ENCODE measurements at regions not wholly inside any gene's neighbourhood (a gene's known extent, or its start where the extent isn't known, plus 50 kb on each side); places are given as distances from the start of the nearest gene placed in this dataset.

DNA sequence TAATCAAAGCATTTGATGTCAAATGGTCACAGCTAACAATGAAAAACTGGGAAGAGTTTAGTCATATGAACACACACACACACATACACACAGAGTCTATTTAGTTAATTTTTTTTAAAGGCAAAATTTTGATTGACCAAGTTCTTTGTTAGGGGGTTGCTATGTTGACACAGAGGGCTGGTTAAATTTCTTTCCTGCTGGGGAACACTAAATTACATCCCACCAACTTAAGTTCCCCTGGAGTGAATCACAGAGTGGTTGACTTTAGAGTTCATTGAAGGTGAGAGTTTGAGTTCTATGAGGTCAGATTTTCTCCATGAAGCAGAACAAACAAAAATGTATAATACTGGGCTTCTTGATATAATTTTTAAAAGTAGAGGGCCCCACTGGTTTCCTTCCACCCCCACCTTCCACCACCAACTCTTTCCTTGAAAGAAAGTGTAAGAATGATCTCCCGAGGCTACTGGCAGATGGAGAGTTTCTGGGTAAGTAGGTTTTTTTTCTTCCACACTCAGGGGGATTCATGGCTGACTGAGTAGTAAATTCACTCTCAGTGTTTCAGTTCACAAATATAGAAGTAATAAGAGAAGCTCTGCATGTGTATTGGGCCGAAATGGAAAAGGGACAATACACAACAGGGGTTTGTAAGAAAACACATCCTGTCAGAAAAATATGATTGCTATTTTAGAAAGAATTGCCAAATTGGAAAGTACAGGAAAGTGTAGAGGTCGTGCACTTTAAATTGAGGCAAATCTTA lies 917.0 kb upstream of the LCORL start:
- no peak for ATAC-seq
- no peak for DNase-seq
- intact Hi-C loops (cut with DNase I) = no loop called here

- DNase-seq = no peak
- ATAC-seq = no peak
- intact Hi-C loops (cut with DNase I) = no loop called here
These were observed 916.2 kb upstream of the LCORL start for GRCh38 chr4:18937746-18938145.

DNA sequence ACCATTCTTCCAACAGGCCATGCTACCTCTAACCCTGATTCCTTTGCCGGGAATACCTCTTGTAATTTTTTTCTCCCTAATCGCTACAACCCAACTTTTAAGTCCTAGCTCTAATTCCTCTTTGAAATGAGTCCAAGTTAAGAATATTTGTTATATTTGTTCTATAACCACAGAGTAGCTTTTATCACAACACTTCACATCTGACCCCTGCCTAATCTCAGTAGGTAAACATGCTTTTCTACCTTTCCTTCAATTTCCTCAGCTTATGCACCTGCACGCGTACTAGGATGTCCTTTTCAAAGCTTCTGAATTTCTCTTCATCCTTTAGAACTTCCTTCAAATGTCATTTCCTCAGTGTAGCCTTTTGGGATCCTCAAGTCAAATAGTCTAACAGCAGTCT lies 915.5 kb upstream of the LCORL start:
- intact Hi-C loops (cut with DNase I) = no loop called here
- ATAC-seq = no peak
- DNase-seq = no peak

DNA sequence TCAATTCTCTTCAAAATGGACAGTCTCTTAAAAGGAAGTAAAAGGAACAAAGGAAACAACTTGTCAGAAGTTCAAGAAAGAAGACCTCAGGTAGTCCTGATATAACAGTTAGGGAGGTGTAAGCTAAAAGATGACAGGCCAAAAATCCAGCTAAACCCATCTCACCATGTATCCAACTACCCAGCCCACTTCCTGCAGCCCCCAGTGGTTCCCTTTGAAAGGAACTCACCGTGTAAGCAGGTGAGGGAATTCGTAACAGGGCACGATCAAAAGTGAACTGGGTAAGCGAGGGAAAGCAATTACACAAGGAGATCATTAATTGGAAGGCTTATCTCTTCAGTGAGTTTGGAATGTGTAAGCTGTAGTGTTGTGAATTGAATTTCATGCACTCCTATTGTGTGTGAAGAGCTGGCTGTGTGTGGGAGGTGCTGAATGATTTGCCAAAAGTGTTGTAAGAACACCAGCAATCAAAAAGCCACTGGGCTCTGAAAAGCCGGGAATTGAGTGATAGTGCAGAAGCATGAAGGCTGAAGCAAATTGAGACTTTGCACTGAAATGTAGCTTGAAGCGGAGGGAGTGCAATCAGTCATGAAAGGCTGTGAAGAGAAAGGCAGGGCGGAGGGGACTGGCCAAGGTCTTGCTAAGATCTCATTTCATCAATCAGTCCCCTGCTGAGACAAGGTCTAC lies 914.2 kb upstream of the LCORL start:
- ATAC-seq (no peak), DNase-seq (no peak)
- intact Hi-C loops (cut with DNase I) = loop anchor here in 1 of 2 donors (2.0 kb wide), 1 partner anchor 245 kb away; no protein-coding TSS in a partner anchor

DNA sequence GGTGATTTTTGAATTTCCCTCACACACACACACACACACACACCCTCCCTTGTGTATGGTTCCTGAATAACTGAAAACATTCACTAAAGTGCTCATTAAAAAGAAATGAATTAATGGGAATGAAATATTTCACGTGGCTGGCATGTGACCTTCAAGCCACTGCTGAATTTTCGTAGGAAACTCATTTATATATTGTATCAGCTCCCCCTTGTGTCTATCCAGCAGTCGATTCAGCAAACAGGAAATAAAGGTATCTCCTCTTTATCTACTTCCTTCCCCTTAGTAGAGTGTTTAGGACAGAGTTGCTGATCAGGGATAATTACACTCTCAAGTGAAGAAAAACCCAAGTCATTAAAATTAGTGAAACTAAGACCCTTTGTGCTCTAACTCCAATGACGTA lies 912.6 kb upstream of the LCORL start:
- no peak for DNase-seq
- intact Hi-C loops (cut with DNase I) = loop anchor here in 1 of 2 donors (2.0 kb wide), 1 partner anchor 243 kb away; no protein-coding TSS in a partner anchor
- peak in 1 of 2 donors; percentile 47 for ATAC-seq

DNA sequence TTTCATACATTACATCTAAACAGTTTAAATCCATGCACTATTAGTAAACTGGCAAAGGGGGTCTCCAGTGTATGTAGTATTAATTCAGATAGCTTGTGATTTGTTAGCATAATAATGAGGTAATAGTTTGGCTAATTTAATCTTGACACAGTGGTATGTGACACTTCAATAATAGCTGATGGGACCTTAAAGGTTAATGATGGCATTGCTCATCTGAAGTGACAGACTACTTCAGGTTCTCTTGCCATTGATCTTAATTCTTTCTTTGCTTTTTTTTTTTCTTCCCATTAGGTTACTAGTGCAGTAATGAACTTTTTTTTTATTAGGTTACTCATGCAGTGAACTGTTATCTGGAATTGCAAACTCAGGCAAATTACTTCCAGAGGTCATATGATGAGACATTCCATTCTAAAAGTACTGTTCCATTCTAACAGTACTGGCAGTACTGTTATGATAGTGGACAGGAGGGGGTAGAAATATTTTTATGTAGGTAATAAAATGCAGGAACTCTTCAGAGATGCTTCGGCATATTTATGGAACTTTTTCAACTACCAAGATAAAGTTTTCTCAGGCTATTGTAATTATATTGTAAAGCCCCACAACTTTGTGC lies 911.3 kb upstream of the LCORL start:
- ATAC-seq (peak in 1 of 2 donors; percentile 41), DNase-seq (no peak)
- intact Hi-C loops (cut with DNase I) = no loop called here

GRCh38 chr4:18931643-18932377 lies 910.3 kb upstream of the LCORL start:
- DNase-seq (no peak), ATAC-seq (no peak)
- intact Hi-C loops (cut with DNase I) = no loop called here

- no peak for DNase-seq
- no peak for ATAC-seq
- intact Hi-C loops (cut with DNase I) = no loop called here
These were observed 908.9 kb upstream of the LCORL start for GRCh38 chr4:18930487-18930886.

DNA sequence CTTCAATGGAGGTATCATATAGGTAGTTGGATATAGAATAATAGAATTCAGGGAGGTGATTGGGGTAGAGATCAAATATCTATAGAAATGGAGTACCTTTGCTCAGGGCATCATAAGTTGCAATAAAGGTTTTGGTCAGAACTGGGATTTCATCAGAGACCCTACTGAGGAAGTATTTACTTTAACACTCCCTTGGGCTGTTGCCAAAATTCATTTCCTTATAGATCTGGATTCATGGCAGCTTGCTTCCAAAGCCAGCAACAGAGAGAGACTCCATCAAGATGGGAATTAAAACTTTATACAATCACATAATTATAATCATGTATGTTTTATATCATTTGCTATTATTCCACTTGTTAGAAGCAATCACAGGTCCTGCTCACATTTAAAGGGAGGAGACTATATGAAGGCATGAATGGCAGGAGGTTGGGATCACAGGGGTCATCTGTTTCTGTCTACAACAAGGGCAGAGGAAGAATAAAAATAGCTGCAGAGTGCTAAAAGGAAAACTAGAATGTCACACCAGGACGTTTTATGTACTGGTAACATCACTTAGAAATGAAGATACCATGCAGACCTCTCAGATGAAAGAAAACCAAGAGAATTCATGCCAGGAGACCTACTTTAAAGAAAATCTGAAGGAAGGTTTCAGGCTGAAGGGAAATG lies 902.1 kb upstream of the LCORL start:
- DNase-seq (no peak), ATAC-seq (peak in 1 of 2 donors; percentile 73)
- intact Hi-C loops (cut with DNase I) = no loop called here

DNA sequence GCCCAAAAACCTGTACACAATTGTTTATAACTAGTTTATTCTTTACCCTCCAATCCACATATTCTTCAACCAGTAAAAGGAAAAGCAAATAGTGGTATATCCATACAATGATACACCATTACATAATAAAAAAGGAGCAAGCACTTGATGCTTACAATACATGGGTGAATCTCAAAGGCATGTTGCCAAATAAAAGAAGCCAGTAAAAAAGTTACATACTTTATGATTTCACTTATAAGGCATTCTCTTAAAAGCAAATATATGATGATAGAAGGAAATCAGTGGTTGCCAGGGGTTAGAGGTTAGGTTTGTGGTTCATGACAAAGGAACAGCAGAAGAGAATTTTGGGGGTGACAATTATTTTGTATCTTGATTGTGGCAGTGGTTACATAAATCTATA lies 896.1 kb upstream of the LCORL start:
- ATAC-seq (no peak), DNase-seq (no peak)
- intact Hi-C loops (cut with DNase I) = no loop called here

DNA sequence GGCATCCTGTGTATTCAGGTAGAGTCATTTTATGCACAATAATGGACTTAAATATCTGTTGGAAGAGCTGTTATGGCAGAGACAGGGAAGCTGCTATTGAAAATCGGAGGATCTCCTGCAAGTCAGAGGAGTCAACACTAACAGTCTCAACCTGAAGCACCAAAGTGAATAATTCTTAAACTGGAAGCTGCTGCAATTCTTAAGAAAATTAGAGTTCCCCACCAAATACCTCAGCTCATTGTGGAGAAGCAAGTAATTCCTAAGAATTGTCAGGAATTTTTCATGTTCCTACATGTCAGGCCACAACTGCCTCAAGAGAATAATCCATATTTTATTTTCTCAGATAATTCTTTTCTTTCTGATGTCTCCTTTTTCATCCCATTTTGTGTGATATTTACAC lies 892.6 kb upstream of the LCORL start:
- DNase-seq (no peak), ATAC-seq (no peak)
- intact Hi-C loops (cut with DNase I) = no loop called here

DNA sequence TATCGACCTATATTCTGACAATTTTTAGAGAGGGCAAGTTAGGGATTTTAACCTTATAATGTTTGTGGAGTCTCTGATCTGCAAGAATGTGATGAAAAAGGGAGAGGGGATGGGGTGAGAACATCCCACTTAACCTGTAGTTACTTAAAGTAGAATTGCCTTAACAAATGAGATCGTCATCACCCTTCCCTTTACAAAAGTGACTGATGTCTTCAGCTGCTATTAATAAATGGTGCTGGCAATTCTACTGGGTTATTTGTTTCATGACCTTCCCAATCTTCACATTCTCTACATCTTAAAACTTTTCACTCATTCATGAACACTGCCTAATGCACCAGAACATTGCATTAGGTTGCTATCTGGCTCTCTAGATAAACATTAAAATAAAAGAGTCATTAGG lies 873.4 kb upstream of the LCORL start:
- ATAC-seq (no peak), DNase-seq (no peak)
- intact Hi-C loops (cut with DNase I) = no loop called here

DNA sequence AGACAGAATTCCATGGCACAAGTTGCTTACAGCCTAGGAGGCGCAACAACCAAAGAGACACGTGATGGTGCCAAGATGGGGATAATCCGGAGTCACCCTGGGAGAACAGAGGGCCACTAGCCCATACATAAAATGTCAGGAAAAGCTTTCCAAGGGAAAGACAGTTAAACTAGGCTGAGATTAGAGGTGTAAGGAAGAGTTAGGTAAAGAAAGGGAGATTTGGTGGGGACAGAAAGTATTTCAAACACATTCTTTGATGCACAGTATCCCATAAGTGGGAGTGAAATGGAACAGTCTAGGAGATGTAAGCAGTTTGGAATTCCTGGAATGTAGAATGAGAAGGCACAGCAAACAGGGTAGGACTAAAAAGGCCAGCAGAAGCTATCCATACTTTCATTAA lies 860.9 kb upstream of the LCORL start:
- peak in 1 of 2 donors; percentile 56 for ATAC-seq
- no peak for DNase-seq
- intact Hi-C loops (cut with DNase I) = no loop called here

DNA sequence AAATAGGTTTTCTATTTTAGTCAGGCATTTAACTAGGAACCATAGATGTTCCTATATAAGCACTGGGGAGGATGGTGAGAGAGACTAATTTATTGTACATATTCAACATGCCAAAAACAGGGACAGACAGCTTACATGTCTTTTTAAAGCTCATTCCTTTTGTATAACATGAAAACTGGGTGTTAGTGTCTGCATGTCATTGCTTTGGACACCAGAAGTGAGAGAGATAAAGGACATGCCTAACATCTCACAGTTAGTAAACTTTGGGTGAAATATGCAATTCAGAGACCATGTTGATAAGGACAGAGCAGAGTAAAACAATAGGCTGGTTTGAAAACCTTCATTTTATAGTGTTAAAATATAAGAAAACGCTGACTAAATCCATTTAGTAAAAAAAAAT lies 860.0 kb upstream of the LCORL start:
- DNase-seq (no peak), ATAC-seq (no peak)
- intact Hi-C loops (cut with DNase I) = no loop called here

GRCh38 chr4:18880871-18881270 lies 859.3 kb upstream of the LCORL start:
- intact Hi-C loops (cut with DNase I) = no loop called here
- no peak for ATAC-seq
- no peak for DNase-seq

DNA sequence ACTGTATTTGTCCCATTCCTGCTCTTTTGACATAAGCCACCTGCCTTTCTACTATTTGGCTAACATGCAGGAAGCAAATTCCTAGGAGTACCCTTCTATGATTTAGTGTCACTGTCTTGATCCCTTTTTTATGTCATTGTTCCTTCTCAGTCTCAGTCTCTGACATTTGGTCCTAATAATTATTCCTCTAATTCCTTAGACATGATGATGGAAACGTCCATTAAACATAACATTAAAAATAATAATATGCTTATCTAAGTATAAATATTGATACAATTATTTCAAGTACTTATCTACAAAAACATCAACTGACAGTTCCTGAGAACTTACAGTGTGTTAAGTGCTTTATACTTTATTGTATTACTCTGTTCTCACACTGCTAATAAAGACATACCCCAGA lies 857.0 kb upstream of the LCORL start:
- ATAC-seq = no peak

DNA sequence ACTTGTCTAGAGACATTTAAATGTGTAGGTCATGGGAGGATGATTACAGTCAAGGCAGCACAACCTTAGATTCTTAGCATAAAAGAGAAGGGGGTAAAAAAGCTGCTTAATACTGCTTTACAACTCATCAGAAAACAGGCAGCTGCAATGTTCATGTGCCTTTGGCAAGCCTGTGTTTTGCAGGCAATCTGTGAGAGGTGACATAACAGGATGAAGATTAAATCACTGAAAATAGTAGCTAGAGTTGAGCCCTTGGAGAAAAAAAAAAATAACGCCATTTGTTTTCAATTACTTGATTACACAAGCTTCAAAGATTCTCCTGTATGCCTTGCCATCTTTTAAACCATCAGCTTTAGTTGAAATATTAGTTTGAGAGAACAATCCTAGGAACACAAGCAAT lies 847.6 kb upstream of the LCORL start:
- ATAC-seq (peak in 1 of 2 donors; percentile 63), DNase-seq (no peak)
- intact Hi-C loops (cut with DNase I) = no loop called here

More for the DNA sequence above, 857.0 kb upstream of the LCORL start:
- DNase-seq = no peak
- intact Hi-C loops (cut with DNase I) = no loop called here

GRCh38 chr4:18860836-18861530 lies 839.4 kb upstream of the LCORL start:
- intact Hi-C loops (cut with DNase I) = no loop called here

DNA sequence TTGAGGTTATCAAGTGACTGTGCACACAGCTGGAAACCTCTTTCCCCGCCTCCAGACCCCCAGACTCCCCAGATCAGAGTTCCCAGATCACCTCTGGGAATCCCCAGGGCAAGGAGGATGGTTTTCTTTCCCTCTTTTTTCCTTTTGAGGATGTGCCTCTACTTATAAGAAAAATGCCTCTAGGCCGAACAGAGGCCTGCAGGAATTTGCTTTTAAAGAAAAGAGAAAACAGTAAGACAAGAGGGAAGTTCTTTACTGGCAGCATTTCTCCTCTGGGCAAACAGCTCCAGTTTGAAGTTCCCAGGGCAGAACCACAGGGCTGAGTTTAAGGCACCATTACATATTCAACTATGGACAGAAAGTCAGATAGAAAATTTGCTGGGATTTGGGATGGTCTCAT lies 837.9 kb upstream of the LCORL start:
- DNase-seq = no peak
- ATAC-seq = no peak
- intact Hi-C loops (cut with DNase I) = no loop called here

More at GRCh38 chr4:18860836-18861530, 839.4 kb upstream of the LCORL start:
- ATAC-seq (no peak), DNase-seq (no peak)
